Hepatocyte (in vitro differentiated cells): ENCODE measurements at regions not wholly inside any gene's neighbourhood (a gene's known extent, or its start where the extent isn't known, plus 50 kb on each side); places are given as distances from the start of the nearest gene placed in this dataset. TPM values are rescaled to one million over a fixed set of nuclear protein-coding genes. Genes with fewer than 3 reads are reported as not detected.

Source experiments
- DNase-seq: peaks from one replicate; pipeline ENCODE4 v3.0.0-alpha.2; 2016; ENCODE audit warnings: low spot score
- H2AFZ ChIP-seq: fragments of 200-600 bp; sonication (generic); 2 replicates; pipeline ENCODE4 v1.6.0; 2016; ENCODE audit warnings: antibody characterized with exemption, mild to moderate bottlenecking
- H3K27ac ChIP-seq: fragments of 200-600 bp; sonication (generic); 2 replicates; pipeline ENCODE4 v1.5.1; 2016; ENCODE audit warnings: mild to moderate bottlenecking
- H3K27me3 ChIP-seq: fragments of 200-600 bp; sonication (generic); 2 replicates; pipeline ENCODE4 v1.6.1; 2016
- H3K36me3 ChIP-seq: fragments of 200-600 bp; sonication (generic); replicated peaks from 2 replicates; pipeline ENCODE4 v1.5.1; 2016; ENCODE audit warnings: low read depth; ENCODE audit not compliant: insufficient read depth
- H3K4me1 ChIP-seq: fragments of 200-600 bp; sonication (generic); 2 replicates; pipeline ENCODE4 v1.5.1; 2016; ENCODE audit warnings: mild to moderate bottlenecking, moderate library complexity; ENCODE audit not compliant: insufficient read depth
- H3K4me2 ChIP-seq: fragments of 200-600 bp; sonication (generic); 2 replicates; pipeline ENCODE4 v1.6.0; 2016
- H3K4me3 ChIP-seq: fragments of 200-600 bp; sonication (generic); 2 replicates; pipeline ENCODE4 v1.5.1; 2016; ENCODE audit warnings: mild to moderate bottlenecking
- H3K79me2 ChIP-seq: fragments of 200-600 bp; sonication (generic); 2 replicates; pipeline ENCODE4 v1.6.0; 2017; ENCODE audit warnings: mild to moderate bottlenecking
- H3K9me2 ChIP-seq: fragments of 200-600 bp; sonication (generic); replicated peaks from 2 replicates; pipeline ENCODE4 v1.6.0; 2017; ENCODE audit warnings: mild to moderate bottlenecking; ENCODE audit not compliant: insufficient read depth
- H3K9me3 ChIP-seq: fragments of 200-600 bp; sonication (generic); 2 replicates; pipeline ENCODE4 v1.5.1; 2016; ENCODE audit warnings: low read depth, mild to moderate bottlenecking
- H4K20me1 ChIP-seq: fragments of 200-600 bp; sonication (generic); 2 replicates; pipeline ENCODE4 v1.6.0; 2016; ENCODE audit warnings: mild to moderate bottlenecking; ENCODE audit not compliant: insufficient read depth, poor library complexity, severe bottlenecking
- EZH2 ChIP-seq: fragments of 200-600 bp; sonication (generic); IDR thresholded peaks from 2 replicates; pipeline ENCODE4 v1.6.1; 2016; ENCODE audit warnings: antibody characterized with exemption, mild to moderate bottlenecking, borderline replicate concordance
- EZH2phosphoT487 ChIP-seq: fragments of 200-600 bp; sonication (generic); IDR thresholded peaks from one replicate; pipeline ENCODE4 v1.6.1; 2018; ENCODE audit warnings: antibody characterized with exemption, mild to moderate bottlenecking, low read depth, moderate library complexity; ENCODE audit not compliant: unreplicated experiment, severe bottlenecking
- WGBS: methylation state at CpG from one replicate; pipeline ENCODE4 v1.1.6; 2016; ENCODE audit warnings: low lambda C conversion rate; ENCODE audit errors: missing lambda C conversion rate; 5-methylcytosine and 5-hydroxymethylcytosine counted together
- small RNA-seq: library from RNA; depleted of rRNA; stranded (forward); fragments of <200 nt; gene quantifications from one replicate; pipeline ENCODE3, GENCODE V24; 2014
- TF ChIP-seq, protein P1 (sequence below): fragments of 200-600 bp; sonication (generic); IDR thresholded peaks from 2 replicates; pipeline ENCODE4 v1.5.1; 2016; ENCODE audit warnings: antibody characterized with exemption, mild to moderate bottlenecking; ENCODE audit not compliant: poor library complexity

DNA sequence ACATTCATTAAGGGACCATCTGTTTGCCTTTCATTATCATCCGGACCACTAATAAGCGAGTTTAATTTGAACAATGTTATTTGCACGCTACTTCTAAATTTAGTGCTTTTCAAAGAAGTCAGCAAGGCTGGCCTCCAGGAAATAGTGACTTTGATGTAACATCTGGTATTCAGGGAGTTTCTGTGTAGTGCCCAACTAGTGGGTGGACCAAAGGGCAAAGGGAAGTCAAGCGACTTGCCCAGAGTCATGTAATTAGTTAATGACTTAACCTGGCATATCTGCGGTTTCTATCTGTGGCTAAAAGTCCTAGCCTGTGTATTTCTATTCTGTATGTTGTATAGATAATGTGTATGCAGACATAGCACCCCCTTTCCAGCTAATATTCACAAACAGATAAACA lies 56.3 kb upstream of the LCORL start:
- Histone ChIP-seq H3K79me2 (no peaks in the 10 kb centered on the region), H3K4me2 (no peak overlapping the region), H3K36me3 (no peaks in the 10 kb centered on the region), H2AFZ (no peak overlapping the region), H3K4me1 (no peaks in the 10 kb centered on the region), H3K9me3 (no peaks in the 10 kb centered on the region), H3K27me3 (no peaks in the 10 kb centered on the region), H3K9me2 (no peaks in the 10 kb centered on the region), H4K20me1 (no peaks in the 10 kb centered on the region), H3K27ac (no peak overlapping the region), H3K4me3 (no peak overlapping the region)
- no peak for TF ChIP-seq EZH2
- TF ChIP-seq, protein P1, sequence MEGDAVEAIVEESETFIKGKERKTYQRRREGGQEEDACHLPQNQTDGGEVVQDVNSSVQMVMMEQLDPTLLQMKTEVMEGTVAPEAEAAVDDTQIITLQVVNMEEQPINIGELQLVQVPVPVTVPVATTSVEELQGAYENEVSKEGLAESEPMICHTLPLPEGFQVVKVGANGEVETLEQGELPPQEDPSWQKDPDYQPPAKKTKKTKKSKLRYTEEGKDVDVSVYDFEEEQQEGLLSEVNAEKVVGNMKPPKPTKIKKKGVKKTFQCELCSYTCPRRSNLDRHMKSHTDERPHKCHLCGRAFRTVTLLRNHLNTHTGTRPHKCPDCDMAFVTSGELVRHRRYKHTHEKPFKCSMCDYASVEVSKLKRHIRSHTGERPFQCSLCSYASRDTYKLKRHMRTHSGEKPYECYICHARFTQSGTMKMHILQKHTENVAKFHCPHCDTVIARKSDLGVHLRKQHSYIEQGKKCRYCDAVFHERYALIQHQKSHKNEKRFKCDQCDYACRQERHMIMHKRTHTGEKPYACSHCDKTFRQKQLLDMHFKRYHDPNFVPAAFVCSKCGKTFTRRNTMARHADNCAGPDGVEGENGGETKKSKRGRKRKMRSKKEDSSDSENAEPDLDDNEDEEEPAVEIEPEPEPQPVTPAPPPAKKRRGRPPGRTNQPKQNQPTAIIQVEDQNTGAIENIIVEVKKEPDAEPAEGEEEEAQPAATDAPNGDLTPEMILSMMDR = no peak
- no peak for TF ChIP-seq EZH2phosphoT487
- DNase-seq = no peak
- WGBS = 76% methylated on average over 5 of the region's 5 CpGs

DNA sequence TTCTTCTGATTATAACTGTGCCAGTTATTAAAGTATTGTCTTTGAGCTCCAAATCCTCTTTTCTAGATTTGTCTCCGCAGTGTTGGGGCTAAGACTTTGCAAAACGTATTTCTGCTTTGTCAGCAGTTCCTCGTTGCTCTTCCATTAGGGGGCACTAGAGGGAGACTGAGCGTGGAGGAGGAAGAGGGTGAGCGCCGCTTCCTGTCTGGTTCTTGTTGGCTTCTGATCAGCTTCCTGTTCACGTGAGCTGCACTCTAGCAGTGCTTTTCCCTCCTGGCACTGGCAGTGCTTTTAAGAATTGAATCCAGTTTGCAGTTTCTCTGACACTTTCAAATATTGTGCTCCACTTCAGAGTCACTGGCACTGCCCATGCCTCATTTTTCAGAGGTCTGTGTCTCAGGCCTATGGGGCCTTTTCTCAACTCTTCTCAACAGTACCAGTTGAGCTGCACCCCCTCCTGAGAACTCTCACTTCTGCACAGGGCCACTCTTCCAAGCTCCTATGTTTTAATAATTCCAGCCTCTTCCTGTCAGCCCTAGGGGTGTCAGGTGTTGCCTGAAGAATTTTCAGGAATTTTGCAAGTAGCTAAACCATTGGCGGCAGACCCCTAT lies 54.4 kb upstream of the LCORL start:
- Histone ChIP-seq H3K4me1 (no peaks in the 10 kb centered on the region), H3K27ac (no peak overlapping the region), H3K36me3 (no peaks in the 10 kb centered on the region), H3K79me2 (no peaks in the 10 kb centered on the region), H3K9me3 (no peaks in the 10 kb centered on the region), H3K27me3 (no peaks in the 10 kb centered on the region), H3K4me2 (no peak overlapping the region), H2AFZ (no peak overlapping the region), H3K9me2 (no peaks in the 10 kb centered on the region), H3K4me3 (no peak overlapping the region), H4K20me1 (no peaks in the 10 kb centered on the region)
- TF ChIP-seq, protein P1 = peak; percentile 8
- TF ChIP-seq EZH2phosphoT487 = no peak
- WGBS = 86% methylated on average over 8 of the region's 8 CpGs
- peak; percentile 7 for DNase-seq

DNA sequence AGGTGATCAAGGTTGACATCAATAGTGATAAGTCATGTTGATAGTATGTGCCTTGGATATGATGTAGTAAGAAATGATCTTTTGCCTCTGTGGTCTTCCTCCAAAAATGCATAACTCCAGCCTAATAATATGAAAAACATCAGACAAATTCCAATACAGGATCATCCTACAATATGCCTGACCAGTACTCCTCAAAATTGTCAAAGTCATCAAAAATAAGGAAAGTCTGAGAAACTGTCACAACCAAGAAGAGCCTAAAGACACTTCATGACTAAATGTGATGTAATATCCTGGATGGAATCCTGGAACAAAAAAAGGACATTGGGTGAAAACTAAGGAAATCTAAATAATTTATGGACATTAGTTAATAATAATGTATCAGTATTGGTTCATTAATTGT lies 50.3 kb upstream of the LCORL start:
- TF ChIP-seq, protein P1 = no peak
- no peak for TF ChIP-seq EZH2
- no peak for TF ChIP-seq EZH2phosphoT487
- no peaks in the 10 kb centered on the region for H3K9me2 ChIP-seq
- no peak overlapping the region for H3K4me3 ChIP-seq
- no peak overlapping the region for H3K4me2 ChIP-seq
- H4K20me1 ChIP-seq = no peaks in the 10 kb centered on the region
- no peak overlapping the region for H3K27ac ChIP-seq
- no peaks in the 10 kb centered on the region for H3K27me3 ChIP-seq
- no peak overlapping the region for H2AFZ ChIP-seq
- no peaks in the 10 kb centered on the region for H3K79me2 ChIP-seq
- DNase-seq = no peak
- no peaks in the 10 kb centered on the region for H3K36me3 ChIP-seq
- no peaks in the 10 kb centered on the region for H3K9me3 ChIP-seq
- no peaks in the 10 kb centered on the region for H3K4me1 ChIP-seq

Small RNA genes in the stretch of these regions (small RNA-seq; reads per million reads assigned to genes)
- not detected for gene RNA5SP157
